Spleen (tissue), 11 donors: ENCODE measurements at regions not wholly inside any gene's neighbourhood (a gene's known extent, or its start where the extent isn't known, plus 50 kb on each side); places are given as distances from the start of the nearest gene placed in this dataset.

Experiments used
- DNase-seq: peaks from one replicate; pipeline ENCODE4 v3.0.0-alpha.2; 2020
- H3K27ac ChIP-seq, 8 donors: fragments of 200-600 bp; sonication (generic) in 7 of 8; 1 replicate in 4 of 8; 2 replicates in 4 of 8; pipeline versions ENCODE4 v1.5.0 to v1.8.0; 2016 to 2021; ENCODE audit warnings: inconsistent platforms in 4 of 8, mild to moderate bottlenecking in 4 of 8, moderate library complexity in 1 of 8
- H3K27me3 ChIP-seq, 7 donors: fragments of 200-600 bp; sonication (generic) in 6 of 7; replicated peaks in 1 of 7; 1 replicate in 4 of 7; 2 replicates in 3 of 7; pipeline versions ENCODE4 v1.5.0 to v1.8.0; 2016 to 2021; ENCODE audit warnings: inconsistent platforms in 3 of 7, mild to moderate bottlenecking in 1 of 7
- H3K36me3 ChIP-seq, 6 donors: fragments of 200-600 bp; sonication (generic) in 5 of 6; 1 replicate in 4 of 6; 2 replicates in 2 of 6; pipeline versions ENCODE4 v1.5.0 to v1.8.0; 2016 to 2021; ENCODE audit warnings: inconsistent platforms in 2 of 6
- H3K4me1 ChIP-seq, 6 donors: fragments of 200-600 bp; sonication (generic) in 5 of 6; 1 replicate in 3 of 6; 2 replicates in 3 of 6; pipeline versions ENCODE4 v1.5.0 to v1.8.0; 2016 to 2021; ENCODE audit warnings: inconsistent platforms in 3 of 6
- H3K4me3 ChIP-seq, 8 donors: fragments of 200-600 bp; sonication (generic) in 7 of 8; 1 replicate in 4 of 8; 2 replicates in 4 of 8; pipeline versions ENCODE4 v1.5.0 to v1.8.0; 2016 to 2021; ENCODE audit warnings: inconsistent platforms in 4 of 8, mild to moderate bottlenecking in 4 of 8, moderate library complexity in 2 of 8
- H3K9me3 ChIP-seq, 8 donors: fragments of 200-600 bp; sonication (generic) in 7 of 8; 1 replicate in 4 of 8; 2 replicates in 4 of 8; pipeline versions ENCODE4 v1.5.0 to v1.8.0; 2016 to 2021; ENCODE audit warnings: inconsistent platforms in 4 of 8
- CTCF ChIP-seq, 11 experiments: fragments of 200-600 bp in 7 of 11; fragments of 450-650 bp in 4 of 11; sonication (generic) in 4 of 11; IDR thresholded peaks in 8 of 11; conservative IDR thresholded peaks in 3 of 11; 1 replicate in 7 of 11; 2 replicates in 4 of 11; pipeline versions ENCODE4 v1.4.0 to v1.8.0; 2016 to 2021; ENCODE audit warnings: antibody characterized with exemption in 11 of 11, inconsistent platforms in 4 of 11, mild to moderate bottlenecking in 1 of 11
- POLR2A ChIP-seq, 3 donors: fragments of 450-650 bp; IDR thresholded peaks; one replicate each; pipeline ENCODE4 v1.5.1; 2017; ENCODE audit warnings: antibody characterized with exemption in 3 of 3, mild to moderate bottlenecking in 1 of 3
- POLR2AphosphoS5 ChIP-seq, 3 donors: sonication (generic); formaldehyde crosslinking; IDR thresholded peaks; one replicate each; pipeline ENCODE4 v1.5.1; 2017; ENCODE audit warnings: antibody characterized with exemption in 3 of 3
- WGBS, 5 donors: extraction: QIAGEN DNeasy Blood & Tissue Kit in 3 of 5; methylation state at CpG; one replicate each; pipeline versions ENCODE4 v1.1.5 to v1.1.7; 2013 to 2018; 5-methylcytosine and 5-hydroxymethylcytosine counted together
- intact Hi-C: fragments of 100-400 bp; cut with DNase I; formaldehyde crosslinking; loops from one replicate; pipeline ENCODE4 v1.15.0; 2023; ENCODE audit warnings: low total_unique reads
- donor health status: healthy with polysubstance abuse.
- donor health status: DM: no; HTN: no; CAD: no; lungs with moderate emphysema.
- donor health status: DM: no; HTN: no; CAD: no.
- donor health status: Bipolar disorder and iron deficiency.
- donor health status: healthy.
- donor health status: DM: no; HTN: no; CAD: no.
- donor health status: DM: yes; HTN: yes; CAD: no.

DNA sequence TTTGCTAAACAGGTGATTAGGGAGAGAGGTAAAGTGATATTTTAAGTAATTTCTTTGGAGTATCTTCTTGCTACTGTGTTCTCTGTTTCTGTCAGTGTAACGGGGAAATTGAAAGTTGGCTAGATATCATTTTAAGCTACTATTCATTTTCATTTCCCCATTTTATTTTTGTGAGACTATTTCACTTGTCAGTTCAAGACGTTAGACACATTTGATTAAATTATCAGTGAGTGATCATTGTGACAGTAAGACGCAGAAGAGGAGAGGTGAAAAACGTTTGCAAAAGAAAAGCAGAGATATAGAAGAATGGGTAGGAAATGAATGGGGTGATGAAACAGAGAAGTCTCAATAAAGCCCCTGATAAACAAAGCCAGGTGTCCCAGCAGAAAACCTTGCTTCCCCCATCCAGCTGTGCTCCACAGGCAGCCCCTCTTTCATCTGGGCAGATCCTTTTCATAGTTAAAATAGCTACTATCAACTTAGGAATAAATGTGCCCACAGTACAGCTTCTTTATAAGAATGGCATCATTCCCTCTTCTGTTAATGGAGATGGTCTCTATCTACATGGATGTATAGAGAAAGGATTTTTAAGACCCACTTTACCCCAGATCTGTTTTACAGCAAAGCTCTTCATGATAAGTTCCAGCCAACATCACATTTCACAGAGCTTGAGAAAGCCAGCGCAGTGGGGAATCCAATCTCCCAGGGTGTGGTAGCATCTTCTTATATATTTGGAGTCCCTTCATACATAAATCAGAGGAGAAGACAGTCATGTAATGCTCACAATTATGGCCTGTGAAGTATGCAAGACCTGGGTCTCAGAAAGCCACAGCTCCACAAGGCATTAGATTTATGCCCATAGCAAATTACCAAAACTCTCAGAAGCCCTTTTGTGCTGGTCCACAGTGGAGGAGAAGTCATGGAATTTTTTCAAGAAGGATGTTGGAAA, 138.1 kb upstream of the ITGB1 start:
- no peaks in the 10 kb centered on the region for H3K36me3 ChIP-seq
- H3K4me1 ChIP-seq = peaks cover 0 to 32% (median 9%) of the 10 kb centered on the region in 6 donors
- no peak for DNase-seq
- H3K27me3 ChIP-seq = no peaks in the 10 kb centered on the region
- no peak for TF ChIP-seq CTCF (IDR thresholded peaks at IDR 0.05 in 8 of 11, conservative IDR thresholded peaks at IDR 0.05 in 3 of 11)
- no peak for TF ChIP-seq POLR2A (IDR thresholded peaks at IDR 0.05)
- peak overlapping the region in 3 of 8 donors; percentile 25 to 43 (median 41) for H3K27ac ChIP-seq
- WGBS, 5 donors = 44 to 61% (median 56%) methylated on average over 5 of the region's 5 CpGs
- no peak overlapping the region for H3K4me3 ChIP-seq
- intact Hi-C loops = no loop called here
- peaks cover 0 to 15% (median 12%) of the 10 kb centered on the region in 8 donors for H3K9me3 ChIP-seq

GRCh38 chr10:33094263-33095051, 136.4 kb upstream of the ITGB1 start:
- Histone ChIP-seq H3K27ac (no peak overlapping the region), H3K36me3 (no peaks in the 10 kb centered on the region), H3K4me1 (peaks cover 0 to 29% (median 7%) of the 10 kb centered on the region in 6 donors), H3K4me3 (no peak overlapping the region), H3K9me3 (peaks cover 0 to 15% (median 12%) of the 10 kb centered on the region in 8 donors), H3K27me3 (no peaks in the 10 kb centered on the region)
- WGBS, 5 donors = 70 to 89% (median 86%) methylated on average over 4 of the region's 4 CpGs
- intact Hi-C loops = no loop called here
- no peak for DNase-seq
- TF ChIP-seq POLR2AphosphoS5 (IDR thresholded peaks at IDR 0.05) (peak in 1 of 3 donors; percentile 36), CTCF (IDR thresholded peaks at IDR 0.05 in 8 of 11, conservative IDR thresholded peaks at IDR 0.05 in 3 of 11) (no peak)

- Histone ChIP-seq H3K9me3 (peaks cover 0 to 15% (median 12%) of the 10 kb centered on the region in 8 donors), H3K27me3 (no peaks in the 10 kb centered on the region), H3K27ac (no peak overlapping the region), H3K4me3 (no peak overlapping the region), H3K36me3 (no peaks in the 10 kb centered on the region), H3K4me1 (peaks cover 0 to 19% (median 4%) of the 10 kb centered on the region in 6 donors)
- WGBS, 5 donors = 80 to 88% (median 85%) methylated on average over 3 of the region's 3 CpGs
- no peak for TF ChIP-seq CTCF (IDR thresholded peaks at IDR 0.05 in 8 of 11, conservative IDR thresholded peaks at IDR 0.05 in 3 of 11)
- TF ChIP-seq POLR2AphosphoS5 (IDR thresholded peaks at IDR 0.05) = no peak
- no peak for TF ChIP-seq POLR2A (IDR thresholded peaks at IDR 0.05)
- no peak for DNase-seq
- intact Hi-C loops = no loop called here
Observed at GRCh38 chr10:33093362-33093761, 135.3 kb upstream of the ITGB1 start.

DNA sequence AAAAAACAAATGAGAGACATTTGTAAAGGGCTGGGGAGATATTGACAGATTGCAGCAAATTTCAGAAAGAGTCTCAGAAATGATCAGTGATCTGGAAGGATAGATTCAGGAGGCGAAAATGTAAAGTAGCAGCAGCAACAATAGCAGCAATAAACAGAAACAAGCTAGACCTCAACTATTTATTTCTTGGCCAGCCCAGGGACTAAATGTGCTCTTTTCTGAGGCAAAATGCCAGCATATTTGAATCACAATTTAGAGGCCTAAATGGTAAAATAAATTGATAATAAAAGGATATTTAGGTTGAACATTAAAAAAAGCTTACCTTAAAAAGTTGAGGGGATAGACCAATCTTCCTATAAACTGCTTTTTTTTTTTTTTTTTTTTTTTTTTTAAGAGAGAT, 134.6 kb upstream of the ITGB1 start:
- no peaks in the 10 kb centered on the region for H3K27me3 ChIP-seq

More for the DNA sequence above, 134.6 kb upstream of the ITGB1 start:
- WGBS, 5 donors = 81 to 93% (median 92%) methylated on average over 1 of the region's 1 CpG
- TF ChIP-seq POLR2AphosphoS5 (IDR thresholded peaks at IDR 0.05) (no peak), CTCF (IDR thresholded peaks at IDR 0.05 in 8 of 11, conservative IDR thresholded peaks at IDR 0.05 in 3 of 11) (no peak), POLR2A (IDR thresholded peaks at IDR 0.05) (no peak)
- Histone ChIP-seq H3K9me3 (peaks cover 0 to 15% (median 12%) of the 10 kb centered on the region in 8 donors), H3K4me1 (peaks cover 0 to 20% (median 4%) of the 10 kb centered on the region in 6 donors), H3K36me3 (no peaks in the 10 kb centered on the region), H3K27ac (no peak overlapping the region), H3K4me3 (no peak overlapping the region)
- DNase-seq = no peak
- intact Hi-C loops = no loop called here
